Pancreas (tissue), 10 donors: ENCODE measurements at regions not wholly inside any gene's neighbourhood (a gene's known extent, or its start where the extent isn't known, plus 50 kb on each side); places are given as distances from the start of the nearest gene placed in this dataset.

Experiments
- ATAC-seq, 4 donors: fragments of 200-7000 bp; cut with Tn5 transposase; one replicate each; pipeline versions ENCODE4 v1.8.0 to v1.9.1; 2020; ENCODE audit warnings: mild to moderate bottlenecking in 4 of 4, moderate library complexity in 4 of 4
- DNase-seq, 6 donors: peaks; one replicate each; pipeline ENCODE4 v3.0.0-alpha.2; 2020
- FAIRE-seq: peaks from 2 replicates; lab custom pipeline; 2012; peaks lifted over from hg19 to GRCh38; lab: Jason Lieb, UNC
- H3K27ac ChIP-seq, 4 donors: fragments of 200-600 bp; sonication (generic); 1 replicate in 3 of 4; 2 replicates in 1 of 4; pipeline versions ENCODE4 v1.5.0 to v1.8.0; 2020
- H3K27me3 ChIP-seq, 4 donors: fragments of 200-600 bp; one replicate each; pipeline ENCODE4 v1.8.0; 2021
- H3K36me3 ChIP-seq, 3 donors: fragments of 200-600 bp; sonication (generic) in 1 of 3; one replicate each; pipeline versions ENCODE4 v1.5.0 to v1.8.0; 2020 to 2021
- H3K4me1 ChIP-seq, 3 donors: fragments of 200-600 bp; one replicate each; pipeline ENCODE4 v1.8.0; 2021
- H3K4me3 ChIP-seq, 4 donors: fragments of 200-600 bp; sonication (generic) in 2 of 4; one replicate each; pipeline versions ENCODE4 v1.5.0 to v1.8.0; 2020 to 2021
- H3K9me3 ChIP-seq, 4 donors: fragments of 200-600 bp; one replicate each; pipeline ENCODE4 v1.8.0; 2021
- CTCF ChIP-seq, 4 donors: fragments of 200-600 bp; sonication (generic) in 3 of 4; IDR thresholded peaks; one replicate each; pipeline versions ENCODE4 v1.5.0 to v1.8.0; 2021; ENCODE audit warnings: antibody characterized with exemption in 4 of 4
- WGBS, 2 donors: extraction: QIAGEN DNeasy Blood & Tissue Kit; methylation state at CpG; one replicate each; pipeline ENCODE4 v1.1.7; 2013; 5-methylcytosine and 5-hydroxymethylcytosine counted together
- intact Hi-C, 3 donors: fragments of 100-400 bp; cut with DNase I; formaldehyde crosslinking; loops; one replicate each; pipeline versions ENCODE4 v1.11.1 to v1.14.2; 2022
- donor health status: healthy with polysubstance abuse.
- donor health status: DM: no; HTN: no; CAD: no; lungs with moderate emphysema.
- donor health status: DM: no; HTN: no; CAD: no.
- donor health status: control.
- donor health status: control.
- donor health status: Bipolar disorder and iron deficiency.
- donor health status: DM: yes; HTN: yes; CAD: no.
- donor health status: DM: no; HTN: no; CAD: no.
- donor health status: DM: no; HTN: no; CAD: no.
- donor health status: DM: yes; HTN: yes; CAD: no.

DNA sequence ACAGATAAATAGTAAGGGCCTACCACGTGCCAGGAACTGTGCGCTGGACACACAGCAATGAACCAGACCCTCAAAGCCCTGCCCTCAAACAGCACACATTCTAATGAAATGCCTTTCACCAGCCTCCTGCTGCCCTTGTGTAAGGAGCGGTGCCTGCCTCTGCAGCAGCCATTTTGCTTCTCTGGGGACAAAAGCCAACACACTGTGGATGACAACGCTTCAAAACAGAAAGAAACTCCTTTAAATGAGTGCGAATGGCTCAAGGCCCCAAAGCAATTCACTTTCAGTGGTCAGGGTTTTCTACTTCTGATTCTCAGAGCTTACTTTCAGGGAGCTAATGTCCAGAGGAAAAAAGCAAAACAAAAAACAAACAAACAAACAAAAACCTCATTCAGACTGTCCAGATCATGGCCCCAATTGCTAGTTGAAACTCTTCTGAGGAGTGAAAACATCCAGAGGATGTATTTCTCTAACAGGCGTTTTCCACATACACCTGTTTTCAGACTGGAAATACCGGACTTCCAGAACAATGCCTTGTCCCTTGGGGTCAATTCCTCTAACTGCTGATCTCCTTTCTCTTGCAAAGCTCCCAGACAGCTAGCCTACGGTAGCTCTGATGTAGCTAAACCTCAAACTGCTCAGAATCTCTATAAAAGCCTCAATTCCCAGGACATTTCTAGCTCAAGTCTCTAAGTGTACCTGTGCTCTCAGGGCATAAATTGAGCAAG lies 323.3 kb upstream of the ZNF521 start:
- WGBS, 2 donors: 56% methylated on average over 8 of the region's 8 CpGs
- H3K27ac ChIP-seq: no peak overlapping the region
- ATAC-seq (no peak), DNase-seq (no peak), FAIRE-seq (no peak)
- H3K4me3 ChIP-seq: no peak overlapping the region
- no peaks in the 10 kb centered on the region for H3K9me3 ChIP-seq
- no peaks in the 10 kb centered on the region for H3K27me3 ChIP-seq
- no peak for TF ChIP-seq CTCF (IDR thresholded peaks at IDR 0.05)
- H3K36me3 ChIP-seq: no peaks in the 10 kb centered on the region
- H3K4me1 ChIP-seq: no peaks in the 10 kb centered on the region
- intact Hi-C loops: no loop called here

DNA sequence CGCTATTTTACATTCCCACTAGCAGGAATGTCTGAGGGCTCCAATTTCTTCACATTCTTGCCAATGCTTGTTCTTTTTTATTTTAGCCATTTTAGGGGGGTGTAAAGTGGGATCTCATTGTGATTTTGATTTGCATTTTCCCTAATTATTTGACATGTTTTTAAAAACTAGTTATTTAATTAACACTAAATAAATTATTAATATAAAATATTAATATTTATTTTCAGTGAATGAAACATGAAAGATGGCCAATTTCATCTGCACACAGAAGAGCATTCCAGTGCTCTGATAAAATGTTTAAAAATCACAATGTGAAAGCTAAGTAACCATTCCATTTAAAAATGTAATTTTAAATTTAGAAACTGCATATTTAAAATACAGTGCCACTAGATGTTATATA lies 322.2 kb upstream of the ZNF521 start:
- intact Hi-C loops: no loop called here
- Histone ChIP-seq H3K4me3 (no peak overlapping the region), H3K36me3 (no peaks in the 10 kb centered on the region), H3K27ac (no peak overlapping the region), H3K27me3 (no peaks in the 10 kb centered on the region), H3K9me3 (no peaks in the 10 kb centered on the region), H3K4me1 (no peaks in the 10 kb centered on the region)
- no peak for DNase-seq
- TF ChIP-seq CTCF (IDR thresholded peaks at IDR 0.05): no peak
- no peak for ATAC-seq
- WGBS, 2 donors: 74 to 94% methylated on average over 1 of the region's 1 CpG
- no peak for FAIRE-seq

DNA sequence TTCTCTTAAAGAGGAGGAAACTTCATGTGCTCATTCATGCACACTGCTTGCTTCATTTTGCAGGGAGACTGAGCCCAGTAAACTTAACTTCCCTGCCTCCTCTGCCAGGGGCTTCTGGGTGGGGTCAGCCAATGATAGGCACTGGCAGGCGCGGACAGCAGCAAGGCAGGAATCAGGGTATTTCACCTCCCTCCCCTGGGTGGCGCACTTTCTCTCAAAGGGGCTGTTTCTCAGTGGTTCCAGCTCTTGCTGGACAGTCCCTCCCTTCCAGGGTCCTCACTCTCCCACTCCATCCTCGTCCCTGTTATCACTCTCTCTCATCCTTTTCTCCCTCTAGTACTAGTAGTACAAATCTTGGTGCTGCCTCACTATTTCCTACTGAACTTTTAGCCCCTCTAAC lies 320.5 kb upstream of the ZNF521 start:
- no peaks in the 10 kb centered on the region for H3K9me3 ChIP-seq
- intact Hi-C loops: no loop called here
- H3K4me3 ChIP-seq: no peak overlapping the region
- FAIRE-seq: no peak
- H3K4me1 ChIP-seq: no peaks in the 10 kb centered on the region
- no peaks in the 10 kb centered on the region for H3K27me3 ChIP-seq
- no peaks in the 10 kb centered on the region for H3K36me3 ChIP-seq
- no peak for DNase-seq
- H3K27ac ChIP-seq: no peak overlapping the region
- no peak for TF ChIP-seq CTCF (IDR thresholded peaks at IDR 0.05)
- WGBS, 2 donors: 57 to 76% methylated on average over 4 of the region's 4 CpGs
- ATAC-seq: no peak

GRCh38 chr18:25669741-25670140 lies 317.8 kb upstream of the ZNF521 start:
- no peak for ATAC-seq

More at GRCh38 chr18:25669741-25670140, 317.8 kb upstream of the ZNF521 start:
- Histone ChIP-seq H3K36me3 (no peaks in the 10 kb centered on the region), H3K9me3 (no peaks in the 10 kb centered on the region), H3K4me1 (no peaks in the 10 kb centered on the region), H3K4me3 (no peak overlapping the region), H3K27me3 (no peaks in the 10 kb centered on the region), H3K27ac (no peak overlapping the region)
- DNase-seq (no peak), FAIRE-seq (no peak)
- WGBS, 2 donors: 12 to 20% methylated on average over 3 of the region's 3 CpGs
- no peak for TF ChIP-seq CTCF (IDR thresholded peaks at IDR 0.05)
- intact Hi-C loops: no loop called here
